CD4-positive, alpha-beta T cell (primary cell): ENCODE measurements at regions not wholly inside any gene's neighbourhood (a gene's known extent, or its start where the extent isn't known, plus 50 kb on each side); places are given as distances from the start of the nearest gene placed in this dataset.
A peak's percentile ranks its signal among the peaks of the same experiment; 100 is the strongest.

Source experiments
- ATAC-seq: fragments of 200-7000 bp; cut with Tn5 transposase; one replicate; pipeline ENCODE4 v1.10.0; 2022; ENCODE audit warnings: mild to moderate bottlenecking; ENCODE audit not compliant: poor library complexity
- CTCF ChIA-PET: fragments of 350-600 bp; sonication (Branson Sonifier 250); formaldehyde crosslinking; loops from one replicate; lab custom pipeline; 2021; ENCODE audit warnings: antibody characterized with exemption, inconsistent platforms; lab: Charles Lee
- POLR2A ChIA-PET: fragments of 350-600 bp; sonication (Branson Sonifier 250); formaldehyde crosslinking; loops from one replicate; lab custom pipeline; 2021; ENCODE audit warnings: antibody characterized with exemption, inconsistent platforms; lab: Charles Lee
- DNase-seq, 14 experiments: peaks; one replicate each; pipeline ENCODE4 v3.0.0-alpha.2; 2013 to 2020; ENCODE audit warnings: mixed read lengths in 2 of 14
- H3K27ac ChIP-seq, 2 donors: one replicate each; pipeline versions ENCODE4 v1.5.1 to v1.7.0; 2013; ENCODE audit warnings: low read length in 2 of 2, low read depth in 1 of 2, mild to moderate bottlenecking in 1 of 2
- H3K27me3 ChIP-seq, 2 experiments: 1 replicate in 1 of 2; 2 replicates in 1 of 2; pipeline versions ENCODE4 v1.6.1 to v1.7.0; 2013; ENCODE audit warnings: low read length in 2 of 2, control low read depth in 1 of 2, mild to moderate bottlenecking in 1 of 2, moderate library complexity in 1 of 2; ENCODE audit not compliant: insufficient read depth in 2 of 2, control insufficient read depth in 1 of 2
- H3K36me3 ChIP-seq: one replicate; pipeline ENCODE4 v1.6.1; 2013; ENCODE audit warnings: low read length, control low read depth; ENCODE audit not compliant: insufficient read depth
- H3K4me1 ChIP-seq: one replicate; pipeline ENCODE4 v1.6.1; 2013; ENCODE audit warnings: low read length, control low read depth; ENCODE audit not compliant: insufficient read depth
- H3K4me3 ChIP-seq: one replicate; pipeline ENCODE4 v1.5.1; 2013; ENCODE audit warnings: mild to moderate bottlenecking, low read length, moderate library complexity
- H3K9me3 ChIP-seq, 2 experiments: 1 replicate in 1 of 2; 2 replicates in 1 of 2; pipeline versions ENCODE4 v1.6.1 to v1.7.0; 2013; ENCODE audit warnings: low read length in 2 of 2, mild to moderate bottlenecking in 2 of 2, control low read depth in 1 of 2, moderate library complexity in 1 of 2; ENCODE audit not compliant: control insufficient read depth in 1 of 2, insufficient read depth in 1 of 2
- H3K27ac Mint-ChIP-seq: one replicate; pipeline ENCODE4 v1.8.0; 2020; ENCODE audit warnings: mixed read lengths
- H3K27me3 Mint-ChIP-seq: one replicate; pipeline ENCODE4 v1.8.0; 2021; ENCODE audit warnings: mixed read lengths
- H3K36me3 Mint-ChIP-seq: one replicate; pipeline ENCODE4 v1.8.0; 2021; ENCODE audit warnings: low read depth, mixed read lengths
- H3K4me1 Mint-ChIP-seq: one replicate; pipeline ENCODE4 v1.8.0; 2021; ENCODE audit warnings: low read depth, mixed read lengths
- H3K4me3 Mint-ChIP-seq: one replicate; pipeline ENCODE4 v1.8.0; 2020; ENCODE audit warnings: mild to moderate bottlenecking, mixed read lengths
- H3K9me3 Mint-ChIP-seq: one replicate; pipeline ENCODE4 v1.8.0; 2020; ENCODE audit warnings: mixed read lengths
- intact Hi-C, 2 experiments: fragments of 100-400 bp; cut with DNase I in 1 of 2; cut with micrococcal nuclease in 1 of 2; formaldehyde crosslinking; loops; one replicate each; pipeline versions ENCODE4 v1.15.1 to v1.9.0; 2023 to 2025; cut with DNase I, micrococcal nuclease
- TF ChIP-seq, protein P1 (sequence below): fragments of 200-600 bp; IDR thresholded peaks from one replicate; pipeline ENCODE4 v1.8.0; 2022; ENCODE audit warnings: antibody characterized with exemption, mild to moderate bottlenecking

DNA sequence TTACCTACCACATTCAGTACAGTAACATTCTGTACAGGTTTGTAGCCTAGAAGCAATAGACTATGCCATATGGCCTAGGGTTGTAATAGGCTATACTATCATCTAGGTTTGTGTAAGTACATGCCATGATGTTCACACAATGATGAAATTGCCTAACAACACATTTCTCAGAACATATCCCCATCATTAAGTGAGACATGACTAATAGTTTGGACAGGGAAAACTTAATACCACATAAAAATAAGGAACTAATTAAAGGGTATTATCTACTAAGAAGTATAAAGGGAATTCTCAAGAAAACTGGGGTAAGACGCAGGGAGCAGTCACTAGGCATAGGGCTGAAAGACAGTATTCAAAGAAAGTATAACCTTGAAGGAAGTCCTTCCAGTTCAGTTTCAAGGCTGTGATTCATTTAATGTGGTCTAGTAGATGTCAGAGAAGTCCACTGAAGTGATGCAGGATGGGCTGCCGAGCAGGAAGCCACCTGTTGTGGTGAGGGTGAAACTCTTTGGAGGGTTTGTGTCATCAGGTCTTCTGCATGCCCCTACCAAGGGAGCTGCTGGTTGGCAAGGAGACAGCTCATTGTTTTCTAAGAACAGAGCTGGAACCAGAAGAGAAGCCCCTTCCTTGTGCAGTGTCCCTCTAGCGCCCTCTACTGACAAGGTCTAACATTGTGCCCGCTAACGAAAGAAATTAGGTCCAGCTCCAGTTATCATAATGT, 122.9 kb downstream of the OLFM4 start:
- H3K27ac Mint-ChIP-seq = no peak overlapping the region
- intact Hi-C loops = no loop called here

DNA sequence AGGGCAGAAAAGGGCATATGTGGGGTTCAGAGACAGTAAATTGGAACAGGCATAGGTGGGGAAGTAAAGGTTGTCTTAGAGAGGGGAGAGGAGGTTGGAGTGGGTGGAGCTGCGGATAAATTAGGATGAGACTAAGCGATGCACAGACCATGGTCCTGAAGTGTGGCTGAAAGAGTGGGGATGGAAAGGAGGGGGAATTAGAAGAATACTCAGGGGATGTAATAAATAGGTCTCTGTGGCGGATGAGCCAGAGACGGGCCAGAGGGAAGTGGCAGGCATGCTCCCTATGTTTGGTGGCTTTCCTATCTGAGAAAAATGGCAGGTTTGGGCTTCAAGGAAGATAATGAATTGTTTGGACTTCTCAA, 123.4 kb downstream of the OLFM4 start:
- H3K4me1 ChIP-seq = no peaks in the 10 kb centered on the region
- no peaks in the 10 kb centered on the region for H3K4me1 Mint-ChIP-seq
- ChIA-PET POLR2A (no interaction called here), CTCF (no interaction called here)
- no peaks in the 10 kb centered on the region for H3K9me3 ChIP-seq
- no peak overlapping the region for H3K27ac ChIP-seq
- H3K9me3 Mint-ChIP-seq = no peaks in the 10 kb centered on the region
- H3K36me3 Mint-ChIP-seq = no peaks in the 10 kb centered on the region
- DNase-seq (no peak), ATAC-seq (no peak)
- no peak overlapping the region for H3K27ac Mint-ChIP-seq
- peaks cover 23% of the 10 kb centered on the region for H3K27me3 Mint-ChIP-seq
- intact Hi-C loops = no loop called here
- H3K27me3 ChIP-seq = peaks cover 0 to 3% of the 10 kb centered on the region in 2 experiments
- TF ChIP-seq, protein P1, sequence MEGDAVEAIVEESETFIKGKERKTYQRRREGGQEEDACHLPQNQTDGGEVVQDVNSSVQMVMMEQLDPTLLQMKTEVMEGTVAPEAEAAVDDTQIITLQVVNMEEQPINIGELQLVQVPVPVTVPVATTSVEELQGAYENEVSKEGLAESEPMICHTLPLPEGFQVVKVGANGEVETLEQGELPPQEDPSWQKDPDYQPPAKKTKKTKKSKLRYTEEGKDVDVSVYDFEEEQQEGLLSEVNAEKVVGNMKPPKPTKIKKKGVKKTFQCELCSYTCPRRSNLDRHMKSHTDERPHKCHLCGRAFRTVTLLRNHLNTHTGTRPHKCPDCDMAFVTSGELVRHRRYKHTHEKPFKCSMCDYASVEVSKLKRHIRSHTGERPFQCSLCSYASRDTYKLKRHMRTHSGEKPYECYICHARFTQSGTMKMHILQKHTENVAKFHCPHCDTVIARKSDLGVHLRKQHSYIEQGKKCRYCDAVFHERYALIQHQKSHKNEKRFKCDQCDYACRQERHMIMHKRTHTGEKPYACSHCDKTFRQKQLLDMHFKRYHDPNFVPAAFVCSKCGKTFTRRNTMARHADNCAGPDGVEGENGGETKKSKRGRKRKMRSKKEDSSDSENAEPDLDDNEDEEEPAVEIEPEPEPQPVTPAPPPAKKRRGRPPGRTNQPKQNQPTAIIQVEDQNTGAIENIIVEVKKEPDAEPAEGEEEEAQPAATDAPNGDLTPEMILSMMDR = no peak
- no peak overlapping the region for H3K4me3 ChIP-seq
- H3K36me3 ChIP-seq = no peaks in the 10 kb centered on the region
- H3K4me3 Mint-ChIP-seq = no peak overlapping the region

More for the DNA sequence above, 122.9 kb downstream of the OLFM4 start:
- H3K4me1 Mint-ChIP-seq = no peaks in the 10 kb centered on the region
- Histone ChIP-seq H3K4me3 (no peak overlapping the region), H3K4me1 (no peaks in the 10 kb centered on the region), H3K27me3 (peaks cover 0 to 3% of the 10 kb centered on the region in 2 experiments), H3K9me3 (no peaks in the 10 kb centered on the region), H3K27ac (no peak overlapping the region), H3K36me3 (no peaks in the 10 kb centered on the region)
- H3K27me3 Mint-ChIP-seq = peaks cover 23% of the 10 kb centered on the region
- ATAC-seq (peak; percentile 21), DNase-seq (peak in 5 of 14 experiments; percentile 1 to 44 (median 16))
- no peaks in the 10 kb centered on the region for H3K36me3 Mint-ChIP-seq
- POLR2A ChIA-PET = no interaction called here
- CTCF ChIA-PET = no interaction called here
- no peak overlapping the region for H3K4me3 Mint-ChIP-seq
- H3K9me3 Mint-ChIP-seq = no peaks in the 10 kb centered on the region
- TF ChIP-seq, protein P1 = no peak

DNA sequence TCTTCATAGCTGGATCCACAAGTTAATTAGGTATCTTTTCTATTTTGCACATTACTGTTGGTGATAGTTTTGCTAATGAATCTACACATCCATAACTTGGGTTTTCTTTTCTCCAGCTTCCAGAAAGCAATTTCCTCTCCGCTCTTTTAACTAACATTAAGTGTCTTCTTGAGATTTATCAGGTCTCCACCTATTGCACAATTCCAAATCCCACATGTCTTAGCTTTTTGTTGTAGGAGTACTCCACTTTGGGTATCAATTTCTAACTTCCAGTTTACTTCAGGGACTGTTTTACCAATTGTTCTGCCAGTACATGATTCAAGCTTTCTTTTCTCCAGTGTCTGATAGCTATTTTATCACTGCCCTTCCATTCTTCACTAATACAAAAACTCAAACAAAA, 129.6 kb downstream of the OLFM4 start:
- H3K4me1 ChIP-seq = no peaks in the 10 kb centered on the region
- no peaks in the 10 kb centered on the region for H3K4me1 Mint-ChIP-seq
- no peak for DNase-seq
- ATAC-seq = no peak
- H3K9me3 ChIP-seq = peaks cover 0 to 5% of the 10 kb centered on the region in 2 experiments
- no peak overlapping the region for H3K27ac ChIP-seq
- ChIA-PET POLR2A (no interaction called here), CTCF (no interaction called here)
- TF ChIP-seq, protein P1 = no peak
- H3K27me3 Mint-ChIP-seq = peaks cover 9% of the 10 kb centered on the region
- no peaks in the 10 kb centered on the region for H3K27me3 ChIP-seq
- H3K36me3 ChIP-seq = no peaks in the 10 kb centered on the region
- H3K27ac Mint-ChIP-seq = no peak overlapping the region
- peaks cover 3% of the 10 kb centered on the region for H3K9me3 Mint-ChIP-seq
- no peaks in the 10 kb centered on the region for H3K36me3 Mint-ChIP-seq
- no peak overlapping the region for H3K4me3 Mint-ChIP-seq
- intact Hi-C loops = no loop called here
- no peak overlapping the region for H3K4me3 ChIP-seq
